SU-DHL-6 (cell line): ENCODE measurements at regions not wholly inside any gene's neighbourhood (a gene's known extent, or its start where the extent isn't known, plus 50 kb on each side); places are given as distances from the start of the nearest gene placed in this dataset.

ENCODE experiments used
- CTCF ChIP-seq: fragments of 200-600 bp; sonication (generic); IDR thresholded peaks from one replicate; pipeline ENCODE4 v1.5.1; 2017; ENCODE audit warnings: antibody characterized with exemption, mild to moderate bottlenecking, low read length, moderate library complexity; ENCODE audit not compliant: insufficient read depth, poor library complexity, severe bottlenecking
- EZH2phosphoT487 ChIP-seq: fragments of 200-600 bp; sonication (generic), shearing (Covaris generic); conservative IDR thresholded peaks from 2 replicates; pipeline ENCODE4 v1.6.1; 2018; ENCODE audit warnings: mild to moderate bottlenecking, antibody characterized with exemption, low read length, moderate library complexity, mixed read lengths

- TF ChIP-seq CTCF (no peak), EZH2phosphoT487 (no peak)
Measured at GRCh38 chr20:11136691-11137090, 462.9 kb upstream of the JAG1 start.
